Activated CD8-positive, alpha-beta T cell treated with anti-CD3 and anti-CD28 coated beads, Interleukin-2, amount 10 ng/mL, durations not matched to agents 7 days and 5 days (primary cell): ENCODE measurements at regions not wholly inside any gene's neighbourhood (a gene's known extent, or its start where the extent isn't known, plus 50 kb on each side); places are given as distances from the start of the nearest gene placed in this dataset.

ENCODE experiments used
- ATAC-seq: fragments of 150-1000 bp; cut with Tn5 transposase; one replicate; pipeline ENCODE4 v1.10.0; 2021; ENCODE audit warnings: moderate library complexity
- CTCF ChIA-PET: fragments of 350-600 bp; sonication (Branson Sonifier 250); formaldehyde crosslinking; loops from one replicate; lab custom pipeline; 2021; ENCODE audit warnings: antibody characterized with exemption; lab: Charles Lee
- POLR2A ChIA-PET: fragments of 350-600 bp; sonication (Branson Sonifier 250); formaldehyde crosslinking; loops from one replicate; lab custom pipeline; 2021; ENCODE audit warnings: antibody characterized with exemption; lab: Charles Lee
- DNase-seq: peaks from one replicate; pipeline ENCODE4 v3.0.0-alpha.2; 2020
- H3K27ac Mint-ChIP-seq: one replicate; pipeline ENCODE4 v1.8.0; 2021; ENCODE audit warnings: mild to moderate bottlenecking, mixed read lengths
- H3K27me3 Mint-ChIP-seq: one replicate; pipeline ENCODE4 v1.8.0; 2021; ENCODE audit warnings: low read depth, mixed read lengths
- H3K36me3 Mint-ChIP-seq: one replicate; pipeline ENCODE4 v1.8.0; 2021; ENCODE audit warnings: low read depth, mixed read lengths
- H3K4me1 Mint-ChIP-seq: one replicate; pipeline ENCODE4 v1.8.0; 2021; ENCODE audit warnings: low read depth, mixed read lengths
- H3K4me3 Mint-ChIP-seq: one replicate; pipeline ENCODE4 v1.8.0; 2021; ENCODE audit warnings: mild to moderate bottlenecking, mixed read lengths
- H3K9me3 Mint-ChIP-seq: one replicate; pipeline ENCODE4 v1.8.0; 2022; ENCODE audit warnings: mixed read lengths; ENCODE audit not compliant: insufficient read depth

DNA sequence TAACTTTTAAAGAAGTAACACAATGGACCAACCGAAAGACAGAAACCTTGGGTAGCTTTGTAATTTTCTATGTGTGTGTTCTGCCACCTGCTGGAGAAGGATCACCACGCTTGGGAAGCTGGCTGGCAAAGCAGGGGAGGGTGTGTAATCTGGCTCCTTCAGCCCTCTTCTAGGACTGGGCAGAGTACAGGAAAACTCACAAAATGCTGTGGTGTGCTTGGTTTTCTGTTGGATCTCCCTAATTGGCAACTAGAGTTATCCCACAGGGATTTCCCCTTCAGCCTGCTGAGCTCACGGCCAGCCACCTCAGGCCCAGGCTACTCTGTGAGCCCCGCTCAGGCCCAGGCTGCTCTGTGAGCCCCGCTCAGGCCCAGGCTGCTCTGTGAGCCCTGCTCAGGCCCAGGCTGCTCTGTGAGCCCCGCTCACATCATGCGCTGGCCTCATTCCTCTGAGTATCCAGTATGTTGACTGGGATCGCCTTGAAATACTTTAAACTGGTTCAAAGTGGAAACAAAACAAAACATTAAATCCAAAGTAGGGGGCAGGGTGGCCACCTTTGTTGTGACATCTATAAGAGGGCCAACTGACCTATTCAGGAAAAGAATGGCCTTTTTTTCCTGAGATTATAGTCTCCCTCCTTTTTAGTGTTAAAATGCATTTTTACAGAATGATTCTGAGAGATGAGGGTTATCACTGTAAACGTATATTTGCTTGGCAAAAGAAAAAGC lies 52.0 kb upstream of the RNU6-8 start:
- peak; percentile 67 for DNase-seq
- Mint-ChIP-seq H3K4me1 (peaks cover 17% of the 10 kb centered on the region), H3K27me3 (no peaks in the 10 kb centered on the region), H3K36me3 (no peaks in the 10 kb centered on the region), H3K4me3 (no peak overlapping the region), H3K9me3 (no peaks in the 10 kb centered on the region), H3K27ac (no peak overlapping the region)
- ChIA-PET POLR2A (no interaction called here), CTCF (interaction anchor here (0.7 to 6.0 kb wide), 31 partner anchors 10 to 804 kb away, joined by 3 to 211 read pairs (median 4); partner anchors contain the start of genes ARHGAP5, DTD2, NUBPL and RNU6-8)
- ATAC-seq = peak; percentile 78

- ChIA-PET POLR2A (no interaction called here), CTCF (interaction anchor here (1.5 kb wide), 1 partner anchor 180 kb away, joined by 3 read pairs; no protein-coding TSS in a partner anchor)
- Mint-ChIP-seq H3K36me3 (no peaks in the 10 kb centered on the region), H3K4me3 (no peak overlapping the region), H3K27me3 (no peaks in the 10 kb centered on the region), H3K27ac (no peak overlapping the region), H3K9me3 (no peaks in the 10 kb centered on the region), H3K4me1 (peaks cover 20% of the 10 kb centered on the region)
- no peak for ATAC-seq
- DNase-seq = no peak
These were observed 52.7 kb upstream of the RNU6-8 start for GRCh38 chr14:32255789-32256188.

DNA sequence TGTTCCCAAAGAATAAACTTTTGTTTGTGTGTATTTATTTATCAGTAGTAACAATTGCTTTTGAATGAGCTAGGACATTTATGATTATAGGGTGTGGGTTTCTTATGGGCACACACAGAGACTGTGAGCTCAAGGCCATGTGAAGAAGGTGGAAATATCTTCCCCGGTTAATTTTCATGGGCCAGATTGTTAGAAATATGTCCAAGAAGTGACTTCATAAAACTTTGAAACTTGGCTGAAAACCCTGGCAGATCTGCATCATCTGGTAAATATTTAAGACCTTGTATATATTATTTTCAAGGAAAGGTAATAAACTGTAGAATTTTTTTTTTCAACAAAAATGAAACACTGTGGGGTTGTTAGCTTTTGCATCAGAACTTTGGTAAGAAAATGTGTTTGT lies 53.5 kb upstream of the RNU6-8 start:
- H3K27me3 Mint-ChIP-seq = no peaks in the 10 kb centered on the region

GRCh38 chr14:32258336-32258993 lies 55.4 kb upstream of the RNU6-8 start:
- ATAC-seq = no peak
- Mint-ChIP-seq H3K27me3 (no peaks in the 10 kb centered on the region), H3K4me3 (no peak overlapping the region), H3K36me3 (peaks cover 2% of the 10 kb centered on the region), H3K27ac (no peak overlapping the region), H3K9me3 (peaks cover 5% of the 10 kb centered on the region), H3K4me1 (peaks cover 21% of the 10 kb centered on the region)
- ChIA-PET POLR2A (interaction anchor here (1.5 kb wide), 1 partner anchor 69 kb away, joined by 3 read pairs; no protein-coding TSS in a partner anchor), CTCF (interaction anchor here (0.9 to 2.5 kb wide), 15 partner anchors 8 to 863 kb away, joined by 3 to 14 read pairs (median 4); partner anchors contain the start of gene DTD2)
- no peak for DNase-seq

More for the DNA sequence above, 53.5 kb upstream of the RNU6-8 start:
- Mint-ChIP-seq H3K4me3 (no peak overlapping the region), H3K27ac (no peak overlapping the region), H3K4me1 (peaks cover 21% of the 10 kb centered on the region), H3K9me3 (no peaks in the 10 kb centered on the region), H3K36me3 (no peaks in the 10 kb centered on the region)
- CTCF ChIA-PET = interaction anchor here (0.8 to 1.5 kb wide), 2 partner anchors 180 to 183 kb away, joined by 3 read pairs; no protein-coding TSS in a partner anchor
- DNase-seq = no peak
- ATAC-seq = no peak
- POLR2A ChIA-PET = no interaction called here

GRCh38 chr14:32259368-32260013 lies 56.4 kb upstream of the RNU6-8 start:
- ChIA-PET CTCF (interaction anchor here (0.9 to 2.5 kb wide), 14 partner anchors 9 to 864 kb away, joined by 3 to 14 read pairs (median 4); no protein-coding TSS in a partner anchor), POLR2A (interaction anchor here (0.8 to 1.5 kb wide), 3 partner anchors 27 to 840 kb away, joined by 3 read pairs; no protein-coding TSS in a partner anchor)
- Mint-ChIP-seq H3K4me1 (peaks cover 21% of the 10 kb centered on the region), H3K36me3 (peaks cover 9% of the 10 kb centered on the region), H3K27ac (peak overlapping the region; percentile 43), H3K9me3 (peaks cover 15% of the 10 kb centered on the region), H3K4me3 (peak overlapping the region; percentile 2), H3K27me3 (no peaks in the 10 kb centered on the region)
- ATAC-seq (peak; percentile 73), DNase-seq (peak; percentile 31)

DNA sequence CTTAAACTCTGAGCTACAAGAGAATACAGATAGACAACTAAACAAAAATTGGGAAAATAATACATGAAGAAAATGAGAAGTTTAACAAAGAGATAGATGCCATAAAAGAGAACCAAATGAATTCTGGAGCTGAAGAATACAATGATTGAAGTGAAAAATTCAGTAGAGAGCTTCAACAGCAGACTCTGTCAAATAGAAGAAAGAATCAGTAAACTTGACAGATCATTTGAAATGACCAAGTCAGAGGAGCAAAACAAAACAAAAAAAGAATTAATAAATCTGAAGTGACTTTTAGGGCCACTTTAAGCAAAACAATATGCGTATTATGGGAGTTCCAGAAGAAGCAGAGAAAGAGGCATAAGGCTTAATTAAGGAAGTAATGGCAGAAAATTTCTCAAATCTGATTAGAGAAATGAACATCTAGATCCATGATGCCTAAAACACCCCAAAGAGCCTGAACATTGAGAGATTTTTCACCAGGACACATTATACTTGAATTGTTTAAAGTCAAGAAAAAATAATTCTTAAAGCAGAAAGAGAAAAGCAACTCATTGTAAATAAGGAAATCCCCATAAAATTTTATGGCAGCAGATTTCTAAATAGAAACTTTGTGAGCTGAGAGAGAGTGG lies 61.0 kb upstream of the RNU6-8 start:
- Mint-ChIP-seq H3K4me3 (no peak overlapping the region), H3K36me3 (peaks cover 9% of the 10 kb centered on the region), H3K27me3 (no peaks in the 10 kb centered on the region), H3K9me3 (peaks cover 21% of the 10 kb centered on the region), H3K27ac (no peak overlapping the region), H3K4me1 (peaks cover 14% of the 10 kb centered on the region)
- ATAC-seq = no peak
- POLR2A ChIA-PET = no interaction called here
- CTCF ChIA-PET = interaction anchor here (1.4 kb wide), 1 partner anchor 13 kb away, joined by 4 read pairs; no protein-coding TSS in a partner anchor
- no peak for DNase-seq

DNA sequence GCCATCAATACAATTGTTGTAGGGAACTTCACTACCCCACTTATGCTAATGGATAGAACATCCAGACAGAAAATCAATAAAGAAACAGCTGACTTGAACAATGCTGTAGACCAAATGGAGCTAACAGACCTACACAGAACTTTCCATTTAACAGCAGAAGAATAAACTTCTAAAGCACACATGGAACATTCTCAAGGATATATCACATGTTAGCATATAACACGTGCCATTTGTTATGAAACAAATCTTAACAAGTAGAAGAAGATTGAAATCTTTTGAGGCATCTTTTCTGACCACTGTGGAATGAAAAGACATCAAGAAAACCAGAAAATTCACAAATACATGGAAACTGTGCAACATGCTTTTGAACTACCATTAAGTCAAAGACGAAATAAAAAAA lies 62.5 kb upstream of the RNU6-8 start:
- POLR2A ChIA-PET = no interaction called here
- H3K4me1 Mint-ChIP-seq = peaks cover 3% of the 10 kb centered on the region
- H3K27me3 Mint-ChIP-seq = no peaks in the 10 kb centered on the region
- H3K4me3 Mint-ChIP-seq = no peak overlapping the region
- CTCF ChIA-PET = no interaction called here
- DNase-seq (no peak), ATAC-seq (no peak)
- peaks cover 9% of the 10 kb centered on the region for H3K36me3 Mint-ChIP-seq
- peaks cover 21% of the 10 kb centered on the region for H3K9me3 Mint-ChIP-seq
- H3K27ac Mint-ChIP-seq = no peak overlapping the region

DNA sequence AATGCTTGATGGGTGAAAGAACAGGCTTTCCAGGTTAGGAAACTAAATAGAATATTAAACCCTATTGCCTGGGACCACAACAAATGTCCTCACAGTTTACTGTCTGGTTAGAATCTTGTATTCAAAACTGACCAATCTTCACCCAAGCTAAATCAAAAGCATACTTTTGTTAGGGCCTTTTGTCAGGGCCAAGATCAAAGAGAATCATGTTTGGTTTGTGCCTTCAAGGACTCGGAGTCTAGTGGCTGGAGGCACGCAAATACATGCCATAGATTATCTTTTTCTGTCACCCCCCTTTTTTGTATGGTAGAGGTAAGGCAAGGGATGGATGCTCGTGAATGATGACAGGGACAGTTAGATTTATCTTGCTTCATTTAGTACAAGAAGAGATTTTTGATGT lies 51.1 kb upstream of the AKAP6 start:
- H3K27me3 Mint-ChIP-seq = peaks cover 5% of the 10 kb centered on the region
- CTCF ChIA-PET = no interaction called here

More for the DNA sequence above, 51.1 kb upstream of the AKAP6 start:
- POLR2A ChIA-PET = no interaction called here
- no peaks in the 10 kb centered on the region for H3K36me3 Mint-ChIP-seq
- H3K9me3 Mint-ChIP-seq = peaks cover 22% of the 10 kb centered on the region
- DNase-seq (no peak), ATAC-seq (no peak)
- H3K4me3 Mint-ChIP-seq = no peak overlapping the region
- no peak overlapping the region for H3K27ac Mint-ChIP-seq
- H3K4me1 Mint-ChIP-seq = no peaks in the 10 kb centered on the region
